HCT116 (cell line): ENCODE measurements at regions not wholly inside any gene's neighbourhood (a gene's known extent, or its start where the extent isn't known, plus 50 kb on each side); places are given as distances from the start of the nearest gene placed in this dataset.

Source experiments
- ATAC-seq: fragments of 200-7000 bp; cut with Tn5 transposase; 2 replicates; pipeline ENCODE4 v1.9.1; 2020; ENCODE audit warnings: mild to moderate bottlenecking, moderate library complexity
- BruUV-seq: library from RNA; stranded (reverse); fragments of 400-500 nt; replicated peaks from 2 replicates; lab custom pipeline; 2021; lab: Mats Ljungman, UMichigan
- CTCF ChIA-PET: fragments of 300-600 bp; sonication (Branson Sonifier 250); formaldehyde crosslinking; loops from one replicate; lab custom pipeline; 2021; ENCODE audit warnings: antibody characterized with exemption; lab: Charles Lee
- POLR2A ChIA-PET: fragments of 300-600, 350-600 bp; sonication (Branson Sonifier 250); formaldehyde crosslinking; loops from one replicate; lab custom pipeline; 2021; ENCODE audit warnings: antibody characterized with exemption; lab: Charles Lee
- RAD21 ChIA-PET, 2 experiments: fragments of 300-600 bp; sonication (Branson Sonifier 250); formaldehyde crosslinking; loops; one replicate each; lab custom pipeline; 2023; ENCODE audit warnings: low total read pairs in 2 of 2; ENCODE audit not compliant: uncharacterized antibody in 2 of 2, unreplicated experiment in 2 of 2, low non-redundant PET in 1 of 2; lab: Charles Lee
- DNase-seq: peaks from one replicate; pipeline ENCODE4 v3.0.0-alpha.2; 2010; ENCODE audit warnings: low read depth, low spot score
- H2AFZ ChIP-seq: fragments of 200-600 bp; shearing (Covaris generic), sonication (generic); 2 replicates; pipeline ENCODE4 v1.6.1; 2017; ENCODE audit warnings: low read depth, mixed run types, mixed read lengths, antibody characterized with exemption, low read length; ENCODE audit not compliant: poor library complexity, severe bottlenecking
- H3K27ac ChIP-seq: 2 replicates; pipeline ENCODE4 v1.5.1; 2012; ENCODE audit warnings: low read depth, low read length
- H3K27me3 ChIP-seq: fragments of 200-600 bp; sonication (generic); 2 replicates; pipeline ENCODE4 v1.6.1; 2016; ENCODE audit warnings: mixed run types, low read length, mixed read lengths; ENCODE audit not compliant: insufficient read depth
- H3K36me3 ChIP-seq, 2 experiments: fragments of 200-500 bp in 1 of 2; fragments of 200-600 bp in 1 of 2; sonication (Bioruptor generic) in 1 of 2; sonication (generic) in 1 of 2; 2 replicates each; pipeline versions ENCODE4 v1.5.1 to v1.6.1; 2014 to 2016; ENCODE audit warnings: low read length in 2 of 2, inconsistent platforms in 1 of 2, mixed read lengths in 1 of 2, mixed run types in 1 of 2; ENCODE audit not compliant: insufficient read depth in 2 of 2, control insufficient read depth in 1 of 2
- H3K4me1 ChIP-seq, 2 experiments: fragments of 200-600 bp in 1 of 2; sonication (generic) in 1 of 2; 2 replicates each; pipeline versions ENCODE4 v1.5.1 to v1.6.1; 2012 to 2017; ENCODE audit warnings: low read length in 2 of 2, inconsistent platforms in 1 of 2, mild to moderate bottlenecking in 1 of 2, mixed read lengths in 1 of 2, mixed run types in 1 of 2, moderate library complexity in 1 of 2; ENCODE audit not compliant: insufficient read depth in 2 of 2, control insufficient read depth in 1 of 2
- H3K4me2 ChIP-seq: fragments of 200-600 bp; sonication (generic); 2 replicates; pipeline ENCODE4 v1.6.1; 2017; ENCODE audit warnings: mixed run types, low read length, mixed read lengths
- H3K4me3 ChIP-seq, 2 experiments: fragments of 200-600 bp in 1 of 2; sonication (generic) in 1 of 2; replicated peaks in 1 of 2; 2 replicates each; pipeline ENCODE4 v1.5.1; 2011 to 2016; ENCODE audit warnings: low read length in 2 of 2, control low read depth in 1 of 2, low read depth in 1 of 2, mild to moderate bottlenecking in 1 of 2, mixed read lengths in 1 of 2, mixed run types in 1 of 2
- H3K79me2 ChIP-seq: fragments of 200-600 bp; sonication (generic); 2 replicates; pipeline ENCODE4 v1.6.1; 2017; ENCODE audit warnings: mild to moderate bottlenecking, mixed run types, low read length, moderate library complexity, mixed read lengths; ENCODE audit not compliant: insufficient read depth
- H3K9ac ChIP-seq: fragments of 200-600 bp; sonication (generic); 2 replicates; pipeline ENCODE4 v1.6.1; 2016; ENCODE audit warnings: low read length, mixed read lengths
- H3K9me2 ChIP-seq: fragments of 200-600 bp; sonication (generic), shearing (Covaris generic); 2 replicates; pipeline ENCODE4 v1.6.1; 2017; ENCODE audit warnings: mixed run types, mild to moderate bottlenecking, moderate library complexity; ENCODE audit not compliant: insufficient read depth
- H3K9me3 ChIP-seq, 2 experiments: fragments of 200-500 bp in 1 of 2; fragments of 200-600 bp in 1 of 2; sonication (Bioruptor generic) in 1 of 2; sonication (generic) in 1 of 2; 2 replicates each; pipeline ENCODE4 v1.6.1; 2014 to 2017; ENCODE audit warnings: low read length in 2 of 2, mixed read lengths in 2 of 2, inconsistent platforms in 1 of 2, low read depth in 1 of 2, mild to moderate bottlenecking in 1 of 2, mixed run types in 1 of 2, moderate library complexity in 1 of 2; ENCODE audit not compliant: control insufficient read depth in 1 of 2, insufficient read depth in 1 of 2
- H4K20me1 ChIP-seq: fragments of 200-600 bp; sonication (generic), shearing (Covaris generic); 2 replicates; pipeline ENCODE4 v1.6.1; 2017; ENCODE audit warnings: mixed run types, mild to moderate bottlenecking, moderate library complexity; ENCODE audit not compliant: insufficient read depth
- ATF3 ChIP-seq: IDR thresholded peaks from 2 replicates; pipeline ENCODE4 v1.6.1; 2012
- CBX3 ChIP-seq: IDR thresholded peaks from 2 replicates; pipeline ENCODE4 v1.6.1; 2012; ENCODE audit warnings: low read depth
- CEBPB ChIP-seq: IDR thresholded peaks from 2 replicates; pipeline ENCODE4 v1.6.1; 2012; ENCODE audit warnings: low read depth
- CTCF ChIP-seq, 3 experiments: fragments of 200-600 bp in 1 of 3; sonication (generic) in 1 of 3; IDR thresholded peaks in 2 of 3; conservative IDR thresholded peaks in 1 of 3; 2 replicates each; pipeline ENCODE4 v1.5.1; 2012 to 2017; ENCODE audit warnings: low read depth in 2 of 3, low read length in 2 of 3, antibody characterized with exemption in 1 of 3, borderline replicate concordance in 1 of 3, control low read depth in 1 of 3, mild to moderate bottlenecking in 1 of 3, mixed read lengths in 1 of 3, mixed run types in 1 of 3, moderate library complexity in 1 of 3; ENCODE audit not compliant: insufficient read depth in 1 of 3
- EGR1 ChIP-seq: IDR thresholded peaks from 2 replicates; pipeline ENCODE4 v1.6.1; 2012; ENCODE audit warnings: low read depth
- ELF1 ChIP-seq: IDR thresholded peaks from 2 replicates; pipeline ENCODE4 v1.6.1; 2012; ENCODE audit warnings: low read depth, borderline replicate concordance
- EZH2 ChIP-seq: fragments of 200-600 bp; sonication (generic); IDR thresholded peaks from 2 replicates; pipeline ENCODE4 v1.6.1; 2017; ENCODE audit warnings: antibody characterized with exemption, mixed run types
- EZH2phosphoT487 ChIP-seq: fragments of 200-600 bp; IDR thresholded peaks from 2 replicates; pipeline ENCODE4 v1.6.1; 2018; ENCODE audit warnings: antibody characterized with exemption, borderline replicate concordance
- FOSL1 ChIP-seq: IDR thresholded peaks from 2 replicates; pipeline ENCODE4 v1.6.1; 2012; ENCODE audit warnings: low read depth
- JUND ChIP-seq: IDR thresholded peaks from 2 replicates; pipeline ENCODE4 v1.6.1; 2012
- POLR2A ChIP-seq: IDR thresholded peaks from 2 replicates; pipeline ENCODE4 v1.7.0; 2011; ENCODE audit warnings: borderline replicate concordance; ENCODE audit not compliant: insufficient read depth, insufficient read length; ENCODE audit errors: extremely low read depth
- POLR2AphosphoS5 ChIP-seq: IDR thresholded peaks from 2 replicates; pipeline ENCODE4 v1.6.1; 2011; ENCODE audit warnings: mild to moderate bottlenecking, low read depth, low read length, moderate library complexity
- RAD21 ChIP-seq: IDR thresholded peaks from 2 replicates; pipeline ENCODE4 v1.6.1; 2012; ENCODE audit warnings: low read depth, mild to moderate bottlenecking
- REST ChIP-seq: IDR thresholded peaks from 2 replicates; pipeline ENCODE4 v1.6.1; 2012; ENCODE audit warnings: low read depth
- SP1 ChIP-seq: IDR thresholded peaks from 2 replicates; pipeline ENCODE4 v1.6.1; 2012; ENCODE audit warnings: low read depth
- SRF ChIP-seq: IDR thresholded peaks from 2 replicates; pipeline ENCODE4 v1.6.1; 2012; ENCODE audit warnings: low read depth
- YY1 ChIP-seq: IDR thresholded peaks from 2 replicates; pipeline ENCODE4 v1.6.1; 2011; ENCODE audit warnings: low read length, low read depth, moderate library complexity, mild to moderate bottlenecking; ENCODE audit not compliant: insufficient replicate concordance; ENCODE audit errors: extremely low read depth
- ZBTB33 ChIP-seq: IDR thresholded peaks from 2 replicates; pipeline ENCODE4 v1.6.1; 2011; ENCODE audit warnings: mild to moderate bottlenecking, low read length, moderate library complexity; ENCODE audit not compliant: insufficient replicate concordance; ENCODE audit errors: extremely low read depth
- ZFX ChIP-seq: fragments of 450-650 bp; IDR thresholded peaks from 2 replicates; pipeline ENCODE4 v1.6.1; 2017
- ZNF274 ChIP-seq: fragments of 200-500 bp; sonication (Bioruptor generic); IDR thresholded peaks from 2 replicates; pipeline ENCODE4 v1.6.1; 2014; ENCODE audit warnings: mild to moderate bottlenecking, low read depth, low read length, inconsistent platforms
- intact Hi-C: fragments of 100-400 bp; cut with micrococcal nuclease; formaldehyde crosslinking; loops from 2 replicates; pipeline ENCODE4 v1.10.0; 2022

GRCh38 chr10:2786251-2786650 is 281.1 kb upstream of the PFKP start (continued):
- TF ChIP-seq REST (no peak), JUND (no peak), ATF3 (no peak), CBX3 (no peak), EZH2 (no peak), SRF (no peak), EZH2phosphoT487 (no peak), CTCF (IDR thresholded peaks at IDR 0.05 in 2 of 3, conservative IDR thresholded peaks at IDR 0.05 in 1 of 3; ENCODE audit: borderline replicate concordance in 1 of 3, insufficient read depth in 1 of 3, low read depth in 2 of 3, low read length in 2 of 3) (no peak), ELF1 (no peak)

- CTCF ChIA-PET = no interaction called here
- H3K9me3 ChIP-seq = no peaks in the 10 kb centered on the region
- TF ChIP-seq SRF (no peak), FOSL1 (no peak), ZNF274 (no peak), POLR2A (no peak), RAD21 (no peak), CBX3 (no peak), POLR2AphosphoS5 (no peak), EGR1 (no peak), ZBTB33 (no peak), YY1 (no peak), EZH2phosphoT487 (no peak), ELF1 (no peak), SP1 (no peak), CEBPB (no peak), ZFX (no peak), EZH2 (no peak)
Observed at GRCh38 chr10:2784766-2785165, 282.6 kb upstream of the PFKP start.

More at GRCh38 chr10:2784766-2785165, 282.6 kb upstream of the PFKP start:
- Histone ChIP-seq H3K4me2 (no peak overlapping the region), H2AFZ (no peak overlapping the region), H3K9ac (no peak overlapping the region), H3K4me3 (no peak overlapping the region), H3K27me3 (no peaks in the 10 kb centered on the region), H3K27ac (no peak overlapping the region), H3K79me2 (no peaks in the 10 kb centered on the region), H3K9me2 (no peaks in the 10 kb centered on the region), H3K4me1 (no peaks in the 10 kb centered on the region), H4K20me1 (no peaks in the 10 kb centered on the region), H3K36me3 (no peaks in the 10 kb centered on the region)
- ATAC-seq = no peak
- BruUV-seq = no TSS peak
- ChIA-PET RAD21 (no interaction called here), POLR2A (no interaction called here)
- no peak for DNase-seq
- intact Hi-C loops = no loop called here
